DND-41 (cell line): ENCODE measurements at regions not wholly inside any gene's neighbourhood (a gene's known extent, or its start where the extent isn't known, plus 50 kb on each side); places are given as distances from the start of the nearest gene placed in this dataset.
A peak's percentile ranks its signal among the peaks of the same experiment; 100 is the strongest.

Source experiments
- ATAC-seq: fragments of 200-7000 bp; cut with Tn5 transposase; 3 replicates; pipeline ENCODE4 v1.9.1; 2021; ENCODE audit warnings: low read depth; ENCODE audit not compliant: insufficient read depth
- DNase-seq: peaks from one replicate; pipeline ENCODE4 v3.0.0-alpha.2; 2020
- H2AFZ ChIP-seq: 2 replicates; pipeline ENCODE4 v1.6.0; 2012; ENCODE audit warnings: low read depth, low read length
- H3K27ac ChIP-seq: 2 replicates; pipeline ENCODE4 v1.5.1; 2012; ENCODE audit warnings: low read length, inconsistent platforms
- H3K27me3 ChIP-seq: fragments of 200-600 bp; sonication (generic); 2 replicates; pipeline ENCODE4 v1.6.0; 2012; ENCODE audit warnings: low read length, mild to moderate bottlenecking, inconsistent platforms; ENCODE audit not compliant: insufficient read depth, poor library complexity
- H3K36me3 ChIP-seq: 2 replicates; pipeline ENCODE4 v1.5.1; 2012; ENCODE audit warnings: low read length, inconsistent platforms; ENCODE audit not compliant: insufficient read depth
- H3K4me1 ChIP-seq: 2 replicates; pipeline ENCODE4 v1.5.1; 2012; ENCODE audit warnings: mild to moderate bottlenecking, low read length; ENCODE audit not compliant: insufficient read depth
- H3K4me2 ChIP-seq: 2 replicates; pipeline ENCODE4 v1.6.0; 2012; ENCODE audit warnings: mild to moderate bottlenecking, moderate library complexity, low read length, inconsistent platforms; ENCODE audit not compliant: insufficient read depth
- H3K4me3 ChIP-seq, 2 experiments: fragments of 200-600 bp in 1 of 2; shearing (Covaris generic) in 1 of 2; 2 replicates each; pipeline ENCODE4 v1.5.1; 2012 to 2016; ENCODE audit warnings: inconsistent platforms in 2 of 2, low read length in 2 of 2, mild to moderate bottlenecking in 2 of 2, low read depth in 1 of 2, moderate library complexity in 1 of 2
- H3K79me2 ChIP-seq: 2 replicates; pipeline ENCODE4 v1.6.0; 2012; ENCODE audit warnings: low read length, inconsistent platforms; ENCODE audit not compliant: insufficient read depth
- H3K9ac ChIP-seq: 2 replicates; pipeline ENCODE4 v1.6.0; 2012; ENCODE audit warnings: low read depth, mild to moderate bottlenecking, inconsistent platforms, low read length, moderate library complexity
- H3K9me3 ChIP-seq: 2 replicates; pipeline ENCODE4 v1.5.1; 2012; ENCODE audit warnings: low read length, moderate library complexity, mild to moderate bottlenecking, inconsistent platforms; ENCODE audit not compliant: insufficient read depth, severe bottlenecking
- H4K20me1 ChIP-seq: 2 replicates; pipeline ENCODE4 v1.6.0; 2012; ENCODE audit warnings: low read length; ENCODE audit not compliant: insufficient read depth
- EZH2 ChIP-seq: IDR thresholded peaks from 3 replicates; pipeline ENCODE4 v1.6.1; 2012; ENCODE audit warnings: borderline replicate concordance, low read depth, mild to moderate bottlenecking, moderate library complexity, low read length, inconsistent platforms; ENCODE audit not compliant: severe bottlenecking
- TF ChIP-seq, protein P1 (sequence below): IDR thresholded peaks from 2 replicates; pipeline ENCODE4 v1.5.1; 2012; ENCODE audit warnings: borderline replicate concordance, low read length, moderate library complexity, mild to moderate bottlenecking; ENCODE audit not compliant: poor library complexity, severe bottlenecking; ENCODE audit errors: extremely low read depth

GRCh38 chr5:92484484-92484883 is 1096.5 kb downstream of the NR2F1-AS1 start:
- H3K4me3 ChIP-seq: no peak overlapping the region
- no peak overlapping the region for H3K27ac ChIP-seq
- H4K20me1 ChIP-seq: no peaks in the 10 kb centered on the region
- no peak for DNase-seq
- no peaks in the 10 kb centered on the region for H3K27me3 ChIP-seq
- no peak for TF ChIP-seq EZH2
- TF ChIP-seq, protein P1, sequence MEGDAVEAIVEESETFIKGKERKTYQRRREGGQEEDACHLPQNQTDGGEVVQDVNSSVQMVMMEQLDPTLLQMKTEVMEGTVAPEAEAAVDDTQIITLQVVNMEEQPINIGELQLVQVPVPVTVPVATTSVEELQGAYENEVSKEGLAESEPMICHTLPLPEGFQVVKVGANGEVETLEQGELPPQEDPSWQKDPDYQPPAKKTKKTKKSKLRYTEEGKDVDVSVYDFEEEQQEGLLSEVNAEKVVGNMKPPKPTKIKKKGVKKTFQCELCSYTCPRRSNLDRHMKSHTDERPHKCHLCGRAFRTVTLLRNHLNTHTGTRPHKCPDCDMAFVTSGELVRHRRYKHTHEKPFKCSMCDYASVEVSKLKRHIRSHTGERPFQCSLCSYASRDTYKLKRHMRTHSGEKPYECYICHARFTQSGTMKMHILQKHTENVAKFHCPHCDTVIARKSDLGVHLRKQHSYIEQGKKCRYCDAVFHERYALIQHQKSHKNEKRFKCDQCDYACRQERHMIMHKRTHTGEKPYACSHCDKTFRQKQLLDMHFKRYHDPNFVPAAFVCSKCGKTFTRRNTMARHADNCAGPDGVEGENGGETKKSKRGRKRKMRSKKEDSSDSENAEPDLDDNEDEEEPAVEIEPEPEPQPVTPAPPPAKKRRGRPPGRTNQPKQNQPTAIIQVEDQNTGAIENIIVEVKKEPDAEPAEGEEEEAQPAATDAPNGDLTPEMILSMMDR: no peak
- H3K4me1 ChIP-seq: no peaks in the 10 kb centered on the region
- no peaks in the 10 kb centered on the region for H3K36me3 ChIP-seq
- H3K4me2 ChIP-seq: no peak overlapping the region
- H3K9me3 ChIP-seq: no peaks in the 10 kb centered on the region
- H3K79me2 ChIP-seq: no peaks in the 10 kb centered on the region
- H2AFZ ChIP-seq: no peak overlapping the region
- H3K9ac ChIP-seq: no peak overlapping the region
- ATAC-seq: no peak

GRCh38 chr5:92472981-92473566 is 1090.0 kb upstream of the ARRDC3 start:
- H3K9me3 ChIP-seq: no peaks in the 10 kb centered on the region
- no peaks in the 10 kb centered on the region for H4K20me1 ChIP-seq
- no peaks in the 10 kb centered on the region for H3K4me1 ChIP-seq
- no peaks in the 10 kb centered on the region for H3K27me3 ChIP-seq
- TF ChIP-seq EZH2: no peak
- TF ChIP-seq, protein P1: no peak
- H3K27ac ChIP-seq: no peak overlapping the region
- H3K4me2 ChIP-seq: no peak overlapping the region
- no peak for ATAC-seq
- no peak overlapping the region for H3K4me3 ChIP-seq
- no peaks in the 10 kb centered on the region for H3K36me3 ChIP-seq
- no peak overlapping the region for H3K9ac ChIP-seq
- no peak overlapping the region for H2AFZ ChIP-seq
- H3K79me2 ChIP-seq: no peaks in the 10 kb centered on the region
- no peak for DNase-seq

DNA sequence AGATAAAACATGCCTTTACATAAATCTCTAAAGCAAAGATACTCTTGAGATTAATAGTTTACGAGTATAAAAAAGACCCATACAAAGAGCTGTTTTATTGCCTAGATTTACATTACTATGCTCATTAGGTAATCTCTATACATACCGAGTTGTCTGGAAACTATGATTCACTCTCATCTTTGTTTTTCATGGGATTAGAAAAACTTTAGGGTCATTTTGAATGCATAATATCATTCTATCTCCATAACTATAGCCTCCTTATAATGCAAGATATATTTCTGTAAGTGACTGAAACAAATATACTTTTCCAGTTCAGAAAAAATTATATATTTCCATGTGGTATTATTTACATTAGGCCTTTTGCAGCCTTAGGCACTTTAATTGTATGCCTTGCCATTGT is 1088.7 kb upstream of the ARRDC3 start:
- Histone ChIP-seq H4K20me1 (no peaks in the 10 kb centered on the region), H3K4me1 (no peaks in the 10 kb centered on the region), H3K9ac (no peak overlapping the region), H3K4me3 (no peak overlapping the region), H2AFZ (no peak overlapping the region), H3K36me3 (no peaks in the 10 kb centered on the region), H3K79me2 (no peaks in the 10 kb centered on the region), H3K27me3 (no peaks in the 10 kb centered on the region), H3K9me3 (no peaks in the 10 kb centered on the region), H3K27ac (no peak overlapping the region), H3K4me2 (no peak overlapping the region)
- DNase-seq: no peak
- TF ChIP-seq EZH2: no peak
- TF ChIP-seq, protein P1: no peak
- no peak for ATAC-seq

GRCh38 chr5:92470770-92471169 is 1087.7 kb upstream of the ARRDC3 start:
- DNase-seq (no peak), ATAC-seq (no peak)
- Histone ChIP-seq H3K9ac (no peak overlapping the region), H3K79me2 (no peaks in the 10 kb centered on the region), H3K4me3 (no peak overlapping the region), H3K36me3 (no peaks in the 10 kb centered on the region), H4K20me1 (no peaks in the 10 kb centered on the region), H3K27me3 (no peaks in the 10 kb centered on the region), H3K4me2 (no peak overlapping the region), H3K27ac (no peak overlapping the region), H3K4me1 (no peaks in the 10 kb centered on the region), H2AFZ (no peak overlapping the region), H3K9me3 (no peaks in the 10 kb centered on the region)
- no peak for TF ChIP-seq EZH2
- TF ChIP-seq, protein P1: peak; percentile 14
